Mucosa of stomach (tissue), 1 donor: ENCODE measurements at regions not wholly inside any gene's neighbourhood (a gene's known extent, or its start where the extent isn't known, plus 50 kb on each side); places are given as distances from the start of the nearest gene placed in this dataset.
"Not testable (repeated sequence)": the region's sequence is repeated elsewhere in the genome, so short reads cannot be mapped to it uniquely, and the experiment has no call there.

ENCODE experiments used
- H3K27me3 ChIP-seq: one replicate; pipeline ENCODE4 v1.7.0; 2013; ENCODE audit warnings: mild to moderate bottlenecking, low read length; ENCODE audit not compliant: control insufficient read depth, insufficient read depth
- H3K36me3 ChIP-seq: one replicate; pipeline ENCODE4 v1.7.0; 2013; ENCODE audit warnings: low read length; ENCODE audit not compliant: control insufficient read depth, insufficient read depth
- H3K4me1 ChIP-seq: one replicate; pipeline ENCODE4 v1.7.0; 2013; ENCODE audit warnings: mild to moderate bottlenecking, low read length; ENCODE audit not compliant: control insufficient read depth, insufficient read depth
- H3K4me3 ChIP-seq: one replicate; pipeline ENCODE4 v1.7.0; 2013; ENCODE audit warnings: low read length
- H3K9ac ChIP-seq: one replicate; pipeline ENCODE4 v1.7.0; 2013; ENCODE audit warnings: mild to moderate bottlenecking, low read length, moderate library complexity
- H3K9me3 ChIP-seq: one replicate; pipeline ENCODE4 v1.7.0; 2013; ENCODE audit warnings: mild to moderate bottlenecking, low read length, moderate library complexity; ENCODE audit not compliant: control insufficient read depth
- donor health status: Pancreatic carcinoma.

GRCh38 chr6:158905277-158905676 is 86.1 kb upstream of the EZR start:
- no peaks in the 10 kb centered on the region for H3K27me3 ChIP-seq
- no peaks in the 10 kb centered on the region for H3K36me3 ChIP-seq
- peaks cover 10% of the 10 kb centered on the region for H3K9me3 ChIP-seq
- no peak overlapping the region for H3K9ac ChIP-seq
- peaks cover 7% of the 10 kb centered on the region for H3K4me1 ChIP-seq
- no peak overlapping the region for H3K4me3 ChIP-seq

- no peaks in the 10 kb centered on the region for H3K36me3 ChIP-seq
- no peak overlapping the region for H3K9ac ChIP-seq
- H3K9me3 ChIP-seq: peaks cover 10% of the 10 kb centered on the region
- no peaks in the 10 kb centered on the region for H3K27me3 ChIP-seq
- H3K4me1 ChIP-seq: peaks cover 7% of the 10 kb centered on the region
- H3K4me3 ChIP-seq: no peak overlapping the region
Measured at GRCh38 chr6:158903801-158904200, 84.6 kb upstream of the EZR start.

GRCh38 chr6:158900663-158901312 is 81.6 kb upstream of the EZR start:
- no peak overlapping the region for H3K9ac ChIP-seq
- H3K36me3 ChIP-seq: no peaks in the 10 kb centered on the region
- H3K4me3 ChIP-seq: no peak overlapping the region
- H3K9me3 ChIP-seq: peaks cover 7% of the 10 kb centered on the region
- no peaks in the 10 kb centered on the region for H3K4me1 ChIP-seq
- H3K27me3 ChIP-seq: no peaks in the 10 kb centered on the region

- Histone ChIP-seq H3K4me1 (no peaks in the 10 kb centered on the region), H3K9ac (no peak overlapping the region), H3K27me3 (no peaks in the 10 kb centered on the region), H3K36me3 (no peaks in the 10 kb centered on the region), H3K9me3 (no peaks in the 10 kb centered on the region), H3K4me3 (no peak overlapping the region)
Measured at GRCh38 chr6:158897236-158897635, 78.1 kb upstream of the EZR start.

- Histone ChIP-seq H3K9me3 (no peaks in the 10 kb centered on the region), H3K9ac (no peak overlapping the region), H3K4me3 (no peak overlapping the region), H3K36me3 (no peaks in the 10 kb centered on the region), H3K27me3 (no peaks in the 10 kb centered on the region), H3K4me1 (no peaks in the 10 kb centered on the region)
Measured at GRCh38 chr6:158895661-158896060, 76.5 kb upstream of the EZR start.

GRCh38 chr6:158894193-158894592 is 75.0 kb upstream of the EZR start:
- Histone ChIP-seq H3K9ac (no peak overlapping the region), H3K9me3 (no peaks in the 10 kb centered on the region), H3K27me3 (no peaks in the 10 kb centered on the region), H3K4me1 (no peaks in the 10 kb centered on the region), H3K4me3 (no peak overlapping the region), H3K36me3 (no peaks in the 10 kb centered on the region)

GRCh38 chr6:158892266-158892665 is 73.1 kb upstream of the EZR start:
- H3K4me3 ChIP-seq: no peak overlapping the region
- H3K27me3 ChIP-seq: no peaks in the 10 kb centered on the region
- no peak overlapping the region for H3K9ac ChIP-seq
- no peaks in the 10 kb centered on the region for H3K4me1 ChIP-seq
- no peaks in the 10 kb centered on the region for H3K9me3 ChIP-seq
- H3K36me3 ChIP-seq: no peaks in the 10 kb centered on the region

GRCh38 chr6:158891560-158891959 is 72.4 kb upstream of the EZR start:
- not testable (repeated sequence) for H3K4me3 ChIP-seq, H3K36me3 ChIP-seq, H3K9me3 ChIP-seq, H3K27me3 ChIP-seq, H3K4me1 ChIP-seq, H3K9ac ChIP-seq

- not testable (repeated sequence) for H3K9ac ChIP-seq, H3K4me3 ChIP-seq, H3K27me3 ChIP-seq, H3K9me3 ChIP-seq, H3K36me3 ChIP-seq, H3K4me1 ChIP-seq
Measured at GRCh38 chr6:158888171-158888570, 69.0 kb upstream of the EZR start.

GRCh38 chr6:158886346-158886977 is 67.3 kb upstream of the EZR start:
- H3K27me3 ChIP-seq, H3K4me3 ChIP-seq, H3K9me3 ChIP-seq, H3K9ac ChIP-seq, H3K36me3 ChIP-seq, H3K4me1 ChIP-seq: not testable (repeated sequence)

GRCh38 chr6:158881884-158882283 is 62.7 kb upstream of the EZR start:
- not testable (repeated sequence) for H3K4me1 ChIP-seq, H3K9ac ChIP-seq, H3K36me3 ChIP-seq, H3K9me3 ChIP-seq, H3K4me3 ChIP-seq, H3K27me3 ChIP-seq

GRCh38 chr6:158881276-158881675 is 62.1 kb upstream of the EZR start:
- H3K9me3 ChIP-seq, H3K27me3 ChIP-seq, H3K9ac ChIP-seq, H3K4me3 ChIP-seq, H3K36me3 ChIP-seq, H3K4me1 ChIP-seq: not testable (repeated sequence)

GRCh38 chr6:158879180-158879579 is 60.0 kb upstream of the EZR start:
- no peaks in the 10 kb centered on the region for H3K4me1 ChIP-seq
- H3K9me3 ChIP-seq: no peaks in the 10 kb centered on the region
- H3K36me3 ChIP-seq: no peaks in the 10 kb centered on the region
- H3K27me3 ChIP-seq: no peaks in the 10 kb centered on the region
- no peak overlapping the region for H3K4me3 ChIP-seq
- no peak overlapping the region for H3K9ac ChIP-seq
